ENCODE measurements at regions not wholly inside any gene's neighbourhood (a gene's known extent, or its start where the extent isn't known, plus 50 kb on each side); places are given as distances from the start of the nearest gene placed in this dataset.

- CTCF ChIA-PET: no interaction called here
- Mint-ChIP-seq H3K27me3 (ENCODE audit: insufficient read depth, unreplicated experiment) (no peaks in the 10 kb centered on the region), H3K27ac (ENCODE audit: low read depth, unreplicated experiment) (no peak overlapping the region), H3K4me3 (ENCODE audit: unreplicated experiment) (no peak overlapping the region), H3K36me3 (ENCODE audit: insufficient read depth, unreplicated experiment) (no peaks in the 10 kb centered on the region), H3K9me3 (ENCODE audit: unreplicated experiment) (no peaks in the 10 kb centered on the region), H3K4me1 (ENCODE audit: insufficient read depth, unreplicated experiment) (no peaks in the 10 kb centered on the region)
- POLR2A ChIA-PET: no interaction called here
- TF ChIP-seq CTCF (IDR thresholded peaks at IDR 0.05; ENCODE audit: unreplicated experiment): no peak
- peak; percentile 8 for DNase-seq (ENCODE audit: unreplicated experiment)
- BruUV-seq (replicated peaks): no TSS peak
- intact Hi-C loops (cut with micrococcal nuclease): no loop called here
These were observed 302.3 kb downstream of the TENT5A start for GRCh38 chr6:81450180-81450579.

- H3K27ac Mint-ChIP-seq (ENCODE audit: low read depth, unreplicated experiment): no peak overlapping the region
- no peak for TF ChIP-seq CTCF (IDR thresholded peaks at IDR 0.05; ENCODE audit: unreplicated experiment)
- H3K4me3 Mint-ChIP-seq (ENCODE audit: unreplicated experiment): no peak overlapping the region
- DNase-seq (ENCODE audit: unreplicated experiment): no peak
- intact Hi-C loops (cut with micrococcal nuclease): no loop called here
- no peaks in the 10 kb centered on the region for H3K9me3 Mint-ChIP-seq (ENCODE audit: unreplicated experiment)
- CTCF ChIA-PET: no interaction called here
- POLR2A ChIA-PET: no interaction called here
- H3K36me3 Mint-ChIP-seq (ENCODE audit: insufficient read depth, unreplicated experiment): no peaks in the 10 kb centered on the region
- no peaks in the 10 kb centered on the region for H3K27me3 Mint-ChIP-seq (ENCODE audit: insufficient read depth, unreplicated experiment)
- H3K4me1 Mint-ChIP-seq (ENCODE audit: insufficient read depth, unreplicated experiment): no peaks in the 10 kb centered on the region
- no TSS peak for BruUV-seq (replicated peaks)
These were observed 306.0 kb downstream of the TENT5A start for GRCh38 chr6:81446509-81446908.

GRCh38 chr6:81439417-81439816, 313.1 kb downstream of the TENT5A start:
- intact Hi-C loops (cut with micrococcal nuclease): no loop called here
- no TSS peak for BruUV-seq (replicated peaks)
- ChIA-PET POLR2A (no interaction called here), CTCF (no interaction called here)
- TF ChIP-seq CTCF (IDR thresholded peaks at IDR 0.05; ENCODE audit: unreplicated experiment): no peak
- no peak for DNase-seq (ENCODE audit: unreplicated experiment)
- H3K4me1 Mint-ChIP-seq (ENCODE audit: insufficient read depth, unreplicated experiment): no peaks in the 10 kb centered on the region
- H3K4me3 Mint-ChIP-seq (ENCODE audit: unreplicated experiment): no peak overlapping the region
- no peak overlapping the region for H3K27ac Mint-ChIP-seq (ENCODE audit: low read depth, unreplicated experiment)
- no peaks in the 10 kb centered on the region for H3K36me3 Mint-ChIP-seq (ENCODE audit: insufficient read depth, unreplicated experiment)
- peaks cover 25% of the 10 kb centered on the region for H3K9me3 Mint-ChIP-seq (ENCODE audit: unreplicated experiment)
- H3K27me3 Mint-ChIP-seq (ENCODE audit: insufficient read depth, unreplicated experiment): no peaks in the 10 kb centered on the region

GRCh38 chr6:81436990-81437389, 315.5 kb downstream of the TENT5A start:
- Mint-ChIP-seq H3K4me1 (ENCODE audit: insufficient read depth, unreplicated experiment) (no peaks in the 10 kb centered on the region), H3K27me3 (ENCODE audit: insufficient read depth, unreplicated experiment) (no peaks in the 10 kb centered on the region), H3K27ac (ENCODE audit: low read depth, unreplicated experiment) (no peak overlapping the region), H3K36me3 (ENCODE audit: insufficient read depth, unreplicated experiment) (no peaks in the 10 kb centered on the region), H3K4me3 (ENCODE audit: unreplicated experiment) (no peak overlapping the region), H3K9me3 (ENCODE audit: unreplicated experiment) (peaks cover 25% of the 10 kb centered on the region)
- DNase-seq (ENCODE audit: unreplicated experiment): no peak
- no TSS peak for BruUV-seq (replicated peaks)
- ChIA-PET POLR2A (no interaction called here), CTCF (interaction anchor here (0.7 kb wide), 1 partner anchor 683 kb away, joined by 3 read pairs; no protein-coding TSS in a partner anchor)
- intact Hi-C loops (cut with micrococcal nuclease): no loop called here
- TF ChIP-seq CTCF (IDR thresholded peaks at IDR 0.05; ENCODE audit: unreplicated experiment): no peak

Measured in MCF 10A (cell line).